GM19043 (cell line): ENCODE measurements at regions not wholly inside any gene's neighbourhood (a gene's known extent, or its start where the extent isn't known, plus 50 kb on each side); places are given as distances from the start of the nearest gene placed in this dataset.
"Not testable (repeated sequence)": the region's sequence is repeated elsewhere in the genome, so short reads cannot be mapped to it uniquely, and the experiment has no call there.

ENCODE experiments used
- ATAC-seq: cut with Tn5 transposase; IDR thresholded peaks from one replicate; pipeline ENCODE4 v1.9.1; 2021; ENCODE audit warnings: low read depth; ENCODE audit not compliant: unreplicated experiment

DNA sequence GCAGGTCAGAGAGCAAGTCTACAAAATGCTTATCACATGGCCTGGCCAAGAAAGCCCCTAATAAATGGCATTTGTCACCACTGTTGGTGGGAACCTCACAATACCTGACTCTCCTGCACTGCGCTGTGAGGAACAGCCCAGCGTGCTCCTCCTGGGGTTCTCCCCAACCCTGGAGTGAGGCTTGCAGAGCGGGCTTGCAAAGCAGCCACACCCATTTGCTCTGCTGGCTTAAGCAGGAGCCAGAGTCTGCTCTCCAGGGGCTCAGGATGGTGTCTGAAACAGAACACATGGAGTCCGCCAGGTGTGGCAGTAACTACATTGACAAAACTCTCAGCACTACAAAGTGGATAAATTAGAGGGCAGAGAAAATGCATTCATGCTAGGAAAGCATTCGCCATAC, 331.0 kb upstream of the CCL2 start:
- no peak for ATAC-seq

GRCh38 chr17:33925649-33926048, 329.4 kb upstream of the CCL2 start:
- no peak for ATAC-seq

DNA sequence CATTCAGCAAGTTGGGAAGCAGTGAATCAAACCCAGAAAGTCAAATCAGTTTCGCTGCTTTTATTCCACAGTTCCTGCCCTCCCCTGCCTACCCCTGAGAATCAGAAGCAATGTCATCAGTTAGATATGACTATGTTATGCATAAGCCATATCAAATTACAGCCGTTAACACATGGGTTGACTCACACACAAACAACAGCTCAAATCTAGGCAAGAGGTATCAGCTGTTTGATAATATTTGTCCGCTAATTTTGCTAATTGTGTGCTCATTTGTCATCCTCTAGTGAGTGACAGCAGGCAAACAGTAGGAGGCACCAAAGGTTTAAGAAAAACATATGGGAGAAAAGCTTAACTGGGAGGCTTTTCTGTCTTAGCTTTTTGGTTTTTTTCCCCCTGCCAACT, 327.4 kb upstream of the CCL2 start:
- ATAC-seq = no peak

DNA sequence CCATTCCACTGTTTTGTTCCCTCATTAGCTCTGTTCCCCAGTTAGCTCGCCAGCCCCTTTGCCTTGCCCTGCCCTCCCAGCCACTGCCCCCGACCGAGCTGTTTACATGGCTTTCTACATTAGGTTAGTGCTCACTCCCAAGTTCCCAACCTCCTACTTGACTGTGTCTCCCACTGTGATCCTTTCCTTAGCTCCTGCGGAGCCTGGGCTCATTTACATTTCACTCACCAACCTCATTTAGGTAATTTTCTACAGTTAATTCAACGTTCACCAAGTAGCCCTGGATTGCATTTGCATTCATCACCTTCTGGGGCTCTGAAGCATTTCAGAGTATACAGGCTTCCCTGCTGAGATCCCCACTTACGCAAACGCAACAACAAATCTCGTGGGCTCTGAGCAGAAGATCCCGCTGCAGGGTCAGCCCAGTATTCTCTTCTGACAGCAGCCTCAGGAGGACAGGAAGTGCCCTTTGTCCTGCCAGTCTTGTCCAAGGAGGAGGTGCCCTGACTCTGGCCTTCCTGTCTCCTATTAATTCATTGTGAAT, 325.8 kb upstream of the CCL2 start:
- ATAC-seq = no peak

GRCh38 chr17:33931148-33931814, 323.8 kb upstream of the CCL2 start:
- not testable (repeated sequence) for ATAC-seq

GRCh38 chr17:33932996-33933395, 322.1 kb upstream of the CCL2 start:
- ATAC-seq = no peak

DNA sequence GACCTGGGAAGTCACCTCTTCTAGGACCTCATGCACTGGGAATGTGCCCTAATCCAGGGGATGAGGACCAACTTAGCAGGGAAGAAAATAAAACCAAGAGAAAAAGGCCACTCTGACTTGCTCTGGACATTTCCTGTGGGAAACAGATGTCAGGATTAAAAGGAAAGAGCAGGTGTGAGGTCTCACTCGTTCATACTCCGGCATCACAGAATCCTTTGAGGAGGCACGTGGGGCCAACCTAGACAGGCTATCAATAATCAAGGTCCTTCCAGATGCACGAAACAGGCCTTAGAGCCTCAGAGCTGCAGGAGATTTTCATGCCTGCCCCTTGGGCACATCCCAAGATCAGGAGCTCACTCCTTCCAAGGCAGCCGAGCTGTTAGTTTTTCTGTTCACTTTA, 321.5 kb upstream of the CCL2 start:
- ATAC-seq = no peak

DNA sequence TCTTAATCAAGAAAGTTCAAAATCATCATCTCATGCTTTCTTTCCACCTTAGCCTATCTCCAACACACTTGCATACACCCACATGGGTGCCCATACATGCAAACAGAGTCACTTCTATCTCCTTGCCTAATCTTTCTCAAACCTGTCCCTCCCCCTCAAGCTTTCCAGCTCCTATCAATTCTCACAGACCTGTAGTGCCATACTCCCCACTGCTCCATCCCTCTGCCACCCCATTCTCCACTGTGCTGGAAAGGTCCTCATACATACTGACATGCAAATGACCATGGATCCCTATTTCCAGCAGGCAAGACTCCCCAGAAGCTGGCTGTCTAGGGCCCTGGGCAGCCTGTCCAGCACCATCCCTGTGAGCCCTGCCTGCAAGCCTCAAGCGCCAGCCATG, 320.4 kb upstream of the CCL2 start:
- no peak for ATAC-seq

- ATAC-seq = no peak
These were observed 319.3 kb upstream of the CCL2 start for GRCh38 chr17:33935822-33936221.

DNA sequence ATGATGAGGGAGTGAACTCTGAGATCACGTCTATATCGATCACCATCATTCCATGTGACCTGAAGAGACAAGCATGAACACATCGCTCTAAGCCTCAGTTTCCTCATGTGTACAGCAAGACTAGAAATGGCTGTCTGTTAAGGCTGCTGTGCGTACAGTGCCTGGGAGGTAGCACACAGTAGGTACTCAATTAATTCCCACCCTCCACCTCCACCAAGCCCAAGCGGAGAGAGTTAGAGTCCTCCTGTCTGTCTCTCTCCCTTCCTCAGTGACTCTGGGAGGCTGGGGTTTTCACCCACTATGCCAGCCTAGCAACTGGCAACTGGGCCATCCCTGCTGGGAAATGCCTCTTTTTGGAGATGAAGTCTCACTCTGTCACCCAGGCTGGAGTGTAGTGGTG, 318.3 kb upstream of the CCL2 start:
- ATAC-seq = no peak

GRCh38 chr17:33939959-33940358, 315.1 kb upstream of the CCL2 start:
- no peak for ATAC-seq

DNA sequence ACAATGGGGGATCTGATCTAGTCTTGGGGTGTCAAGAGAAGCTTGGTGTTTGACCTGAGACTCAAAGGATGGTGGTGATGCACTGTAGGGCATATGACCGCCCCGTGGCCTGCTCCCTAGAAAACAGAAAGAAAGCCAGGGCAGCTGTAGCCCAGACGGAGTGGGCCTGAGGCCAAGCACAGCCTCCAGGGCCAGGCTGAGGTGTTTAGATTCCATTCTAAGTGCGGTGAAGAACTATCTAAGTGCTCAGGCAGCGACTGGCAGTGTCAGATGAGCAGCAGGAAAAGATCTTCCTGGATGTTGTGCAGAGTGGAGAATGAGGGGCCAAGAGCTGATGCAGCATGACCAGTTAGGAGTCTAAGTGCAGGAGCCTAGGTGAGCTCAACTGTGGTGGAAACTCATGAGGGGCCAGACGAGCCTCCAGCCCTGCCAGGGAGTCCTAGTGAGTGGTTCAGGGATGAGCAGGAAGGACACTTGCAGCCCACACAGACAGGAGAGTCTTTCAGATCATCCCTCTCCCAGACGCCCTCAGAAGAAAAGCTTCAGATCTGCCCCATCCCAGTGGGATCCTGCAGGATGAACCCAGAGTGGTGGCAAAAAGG, 314.2 kb upstream of the CCL2 start:
- ATAC-seq = no peak

GRCh38 chr17:33941744-33942143, 313.3 kb upstream of the CCL2 start:
- no peak for ATAC-seq

- ATAC-seq = no peak
These were observed 312.7 kb upstream of the CCL2 start for GRCh38 chr17:33942414-33942813.

DNA sequence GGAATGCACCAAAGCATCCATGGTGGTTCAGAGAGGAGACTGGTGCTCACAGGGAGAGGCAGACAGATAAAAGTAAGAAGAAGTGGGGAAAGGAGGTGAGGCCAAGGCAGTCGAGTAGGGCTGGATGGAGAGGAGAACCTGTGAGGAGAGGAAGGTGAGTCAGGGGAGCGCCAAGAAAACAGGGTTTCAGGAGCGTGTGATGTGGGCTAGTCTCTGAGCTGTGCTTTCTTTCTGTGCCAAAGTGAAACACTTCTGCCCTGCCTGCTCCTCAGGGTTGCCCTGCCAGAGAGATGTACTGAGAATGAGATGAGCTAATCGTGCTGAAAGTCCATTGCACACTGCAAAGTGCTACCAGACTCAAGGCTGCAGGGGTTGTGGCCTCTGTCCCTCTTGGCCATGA, 310.7 kb upstream of the CCL2 start:
- ATAC-seq = no peak

DNA sequence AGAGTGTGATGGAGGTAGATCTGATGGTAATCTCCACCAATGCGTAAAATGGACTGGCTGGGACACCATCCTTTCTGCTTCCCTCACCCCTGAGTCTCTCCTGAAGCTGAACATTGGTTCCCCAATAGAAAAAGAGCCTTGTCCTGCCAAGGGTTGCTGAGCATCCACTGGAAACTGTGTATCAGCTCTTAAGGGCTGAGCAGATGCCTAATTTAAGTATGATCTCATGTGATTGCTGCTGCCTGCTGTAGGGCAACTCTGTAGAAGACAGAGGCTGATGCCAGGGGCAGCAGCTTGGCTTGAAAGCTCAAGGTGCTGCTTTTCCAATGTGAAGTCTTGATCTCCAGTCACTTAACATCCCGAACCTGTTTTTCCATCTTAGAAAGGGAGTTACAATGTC, 310.3 kb upstream of the CCL2 start:
- no peak for ATAC-seq

- ATAC-seq = no peak
These were observed 309.2 kb upstream of the CCL2 start for GRCh38 chr17:33945646-33946546.

DNA sequence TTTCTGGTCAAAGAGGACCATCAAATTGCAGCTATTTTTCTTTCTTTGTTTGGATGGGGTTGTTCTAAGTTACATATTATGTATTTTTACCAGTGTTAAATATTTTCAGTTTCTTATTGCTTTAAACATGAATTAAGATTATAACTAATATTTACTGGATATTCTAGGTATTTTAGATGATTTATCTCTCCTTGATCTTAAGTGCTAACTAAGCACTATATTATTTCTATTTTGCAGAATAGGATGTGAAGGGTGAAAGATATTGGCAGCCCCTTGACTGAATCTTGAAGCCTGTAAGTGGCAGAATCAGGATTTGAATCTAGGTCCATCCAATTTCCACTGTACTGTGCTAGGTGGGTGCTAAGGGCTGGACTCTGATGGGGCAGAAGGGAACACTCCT, 307.3 kb upstream of the CCL2 start:
- ATAC-seq = no peak

DNA sequence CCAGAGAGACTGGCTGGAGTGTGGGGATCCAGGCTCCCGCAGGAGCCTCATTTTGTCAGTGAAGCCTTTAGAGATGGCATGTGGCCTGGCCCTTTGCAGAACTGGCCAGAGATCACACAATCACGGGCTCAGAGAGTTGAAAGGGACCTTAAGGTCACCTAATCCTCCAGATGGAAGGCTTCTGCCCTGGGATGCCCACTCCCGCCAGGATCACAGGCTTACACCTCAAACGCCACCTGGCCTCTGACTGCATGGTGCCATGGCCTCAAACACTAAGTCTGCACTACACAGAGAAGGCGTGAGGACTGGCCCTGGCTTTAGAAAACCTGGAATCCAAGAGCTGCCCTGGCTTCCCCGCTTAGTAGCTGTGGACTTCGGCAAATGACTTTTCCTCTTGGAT, 306.8 kb upstream of the CCL2 start:
- ATAC-seq = no peak

- ATAC-seq = no peak
These were observed 306.0 kb upstream of the CCL2 start for GRCh38 chr17:33949100-33949499.

- no peak for ATAC-seq
These were observed 305.0 kb upstream of the CCL2 start for GRCh38 chr17:33950061-33950460.
